HG03064 (cell line): ENCODE measurements at regions not wholly inside any gene's neighbourhood (a gene's known extent, or its start where the extent isn't known, plus 50 kb on each side); places are given as distances from the start of the nearest gene placed in this dataset.

Experiments used
- ATAC-seq: cut with Tn5 transposase; IDR thresholded peaks from one replicate; pipeline ENCODE4 v1.9.1; 2021; ENCODE audit warnings: low read depth; ENCODE audit not compliant: unreplicated experiment

GRCh38 chr4:1466863-1467165 is 60.6 kb upstream of the NKX1-1 start:
- ATAC-seq, result no peak

DNA sequence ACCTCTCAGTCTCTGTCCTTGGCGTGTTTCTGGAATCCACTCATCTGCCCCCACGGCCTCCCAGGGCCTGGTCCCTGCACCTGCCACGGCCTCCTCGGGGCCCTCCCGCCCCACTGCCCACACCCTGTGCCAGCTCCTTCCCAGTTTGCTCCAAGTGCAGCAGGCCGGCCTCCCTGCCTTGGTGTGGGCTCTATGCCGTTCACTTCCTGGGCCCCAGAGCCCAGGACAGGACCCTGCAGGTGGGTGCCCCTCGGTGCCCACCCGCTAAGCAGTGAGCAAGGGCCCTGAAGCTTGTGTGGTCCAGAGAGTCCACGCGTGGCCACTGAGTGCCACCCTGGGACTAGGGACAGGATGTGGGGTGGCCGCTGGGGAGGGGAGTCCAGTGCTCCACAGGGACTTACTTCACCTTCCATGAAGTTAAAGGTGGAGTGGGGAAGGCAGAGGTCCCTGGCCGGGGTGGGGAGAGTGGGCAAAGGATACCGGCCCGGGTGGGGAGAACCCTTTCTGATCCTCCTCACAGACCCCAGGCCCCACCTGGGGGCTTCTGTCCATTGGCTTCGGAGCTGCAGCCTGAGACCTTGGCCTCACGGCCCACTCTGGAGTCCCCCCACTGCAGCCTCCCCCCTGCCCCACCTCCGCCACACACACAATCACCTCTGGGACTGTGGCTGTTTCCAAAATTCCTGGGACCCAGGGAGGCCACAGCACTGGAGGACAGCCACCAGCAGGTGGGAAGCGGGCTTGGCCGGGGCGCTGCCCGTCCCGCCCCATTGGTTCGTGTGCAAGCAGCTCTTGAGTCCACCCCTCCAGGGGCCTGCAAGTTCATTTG is 60.0 kb upstream of the NKX1-1 start:
- no peak for ATAC-seq

GRCh38 chr4:1465173-1466033 is 59.2 kb upstream of the NKX1-1 start:
- ATAC-seq, result no peak

DNA sequence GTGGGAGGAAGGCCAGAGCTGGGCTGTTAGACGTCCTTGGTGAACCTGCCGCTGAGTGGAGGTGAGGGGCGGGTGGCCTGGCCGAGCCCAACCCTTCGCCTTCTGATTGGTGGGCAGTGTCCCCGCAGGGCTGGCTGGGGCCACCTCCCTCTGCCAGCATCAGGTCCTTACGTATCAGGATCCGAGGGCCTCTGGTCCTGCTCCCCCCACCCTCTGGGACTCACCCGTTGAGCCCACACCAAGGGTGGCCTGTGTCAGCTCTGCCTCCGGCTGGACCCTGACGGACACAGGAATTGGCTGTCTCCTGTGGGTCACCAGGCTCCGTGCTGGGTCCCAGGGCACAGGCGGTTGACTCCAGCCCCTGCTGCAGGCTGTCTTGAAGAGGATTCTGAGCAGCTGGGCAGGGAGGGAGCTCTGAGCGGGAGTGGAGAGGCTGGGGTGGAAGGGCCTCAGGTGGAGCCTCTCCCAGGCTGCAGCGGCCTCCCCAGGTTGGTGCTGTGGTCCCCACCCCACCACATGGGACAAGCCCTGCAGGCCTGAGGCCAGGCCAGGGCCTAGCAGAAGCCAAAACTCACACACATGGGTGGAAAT is 58.4 kb upstream of the NKX1-1 start:
- no peak for ATAC-seq

- no peak for ATAC-seq
Measured at GRCh38 chr4:1463927-1464540, 57.8 kb upstream of the NKX1-1 start.

DNA sequence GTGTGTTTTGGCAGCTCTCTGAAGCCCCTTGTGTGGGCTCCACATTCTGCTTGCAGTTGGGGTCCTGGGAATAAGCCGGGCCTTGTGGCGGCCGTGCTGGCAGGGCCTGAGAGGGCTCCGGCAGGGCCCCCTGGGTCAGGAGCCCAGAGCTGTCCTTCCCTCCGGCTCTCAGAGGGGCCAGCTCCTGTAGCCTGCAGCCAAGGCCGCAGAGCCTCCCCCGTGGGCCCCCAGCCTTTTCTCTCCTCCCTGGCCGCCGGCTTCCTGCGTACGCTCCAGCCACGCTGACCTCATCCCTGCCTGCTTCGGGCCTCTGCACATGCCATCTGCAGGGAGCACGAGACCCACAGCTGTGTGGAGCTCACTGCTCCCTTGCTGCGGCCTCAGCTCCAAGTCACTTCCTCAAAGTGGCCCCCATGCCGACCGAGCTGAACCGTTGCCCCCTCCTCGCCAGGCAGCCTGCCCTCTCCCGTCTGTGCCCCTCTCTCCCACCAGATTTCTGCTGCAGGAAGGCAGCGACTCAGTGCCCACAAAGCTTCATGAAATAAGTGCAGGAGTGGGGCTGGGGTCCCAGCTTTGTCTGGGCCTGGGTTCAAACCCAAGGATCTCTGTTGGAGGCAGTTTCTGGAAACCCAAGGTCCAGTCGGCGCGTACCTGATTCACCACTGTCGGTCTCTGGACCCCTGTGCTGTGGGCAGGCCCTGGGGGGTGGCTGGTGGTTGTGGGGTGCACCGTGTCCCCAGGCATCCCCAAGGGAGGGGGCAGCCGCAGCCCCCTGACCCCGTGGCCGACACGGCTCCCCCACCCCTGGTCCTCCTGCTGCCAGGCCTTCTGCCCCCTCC is 57.1 kb upstream of the NKX1-1 start:
- ATAC-seq, result no peak

DNA sequence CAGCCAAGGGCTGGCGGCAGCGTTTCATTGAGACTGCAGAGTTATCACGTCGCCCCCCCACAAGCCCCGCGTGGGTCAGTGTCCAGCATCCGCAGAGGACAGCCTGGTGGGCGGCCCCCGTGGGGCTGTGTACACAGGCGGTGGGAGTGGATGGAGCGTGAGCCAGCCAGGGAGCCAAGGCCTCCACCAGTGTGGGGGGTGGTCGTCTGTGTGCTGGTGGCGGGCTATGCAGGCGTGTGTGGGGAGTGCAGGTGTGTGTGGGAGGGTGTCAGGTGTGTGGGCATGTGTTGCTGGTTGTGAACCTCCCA is 56.5 kb upstream of the NKX1-1 start:
- no peak for ATAC-seq

GRCh38 chr4:1462009-1462767 is 55.9 kb upstream of the NKX1-1 start:
- no peak for ATAC-seq

DNA sequence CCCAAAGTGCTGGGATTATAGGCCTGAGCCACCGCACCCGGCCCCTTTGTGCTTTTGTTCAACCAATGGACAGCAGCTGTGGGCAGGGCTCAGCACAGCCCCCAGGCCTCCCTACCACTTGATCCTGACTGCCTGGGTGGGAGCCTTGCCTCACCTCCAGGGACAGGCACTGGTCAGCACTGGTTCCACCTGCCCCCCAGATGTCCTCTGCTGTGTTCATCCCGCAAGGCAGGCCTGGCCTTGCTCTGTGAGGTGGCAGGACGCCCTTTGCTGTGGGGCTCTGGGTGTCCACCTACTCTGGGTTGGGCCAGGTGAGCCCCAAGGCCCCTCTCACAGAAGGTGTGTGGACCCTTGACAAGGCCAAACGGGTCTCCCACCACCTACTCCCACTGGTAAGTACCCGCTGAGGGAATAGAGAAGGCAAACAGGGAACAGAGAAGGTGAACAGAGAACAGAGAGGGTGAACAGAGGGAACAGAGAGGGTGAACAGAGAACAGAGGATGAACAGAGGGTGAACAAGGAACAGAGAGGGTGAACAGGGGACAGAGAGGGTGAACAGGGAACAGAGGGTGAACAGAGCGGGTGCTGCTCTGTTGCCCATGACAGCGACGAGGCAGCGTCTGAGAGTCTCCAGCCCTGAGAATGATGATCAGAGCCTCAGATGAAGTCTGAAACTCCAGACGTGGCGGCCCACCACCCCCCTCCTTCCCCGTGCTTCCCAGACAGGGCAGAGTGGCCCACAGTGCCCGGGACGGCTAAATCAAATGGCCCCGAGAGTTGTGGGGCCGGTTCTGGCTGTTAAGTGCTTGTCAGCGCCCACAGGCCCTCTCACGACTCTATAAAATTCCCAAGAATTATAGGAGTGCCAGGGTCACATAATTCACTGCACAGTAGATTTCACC is 55.0 kb upstream of the NKX1-1 start:
- ATAC-seq, result no peak

GRCh38 chr4:1459722-1460511 is 53.7 kb upstream of the NKX1-1 start:
- ATAC-seq, result no peak

DNA sequence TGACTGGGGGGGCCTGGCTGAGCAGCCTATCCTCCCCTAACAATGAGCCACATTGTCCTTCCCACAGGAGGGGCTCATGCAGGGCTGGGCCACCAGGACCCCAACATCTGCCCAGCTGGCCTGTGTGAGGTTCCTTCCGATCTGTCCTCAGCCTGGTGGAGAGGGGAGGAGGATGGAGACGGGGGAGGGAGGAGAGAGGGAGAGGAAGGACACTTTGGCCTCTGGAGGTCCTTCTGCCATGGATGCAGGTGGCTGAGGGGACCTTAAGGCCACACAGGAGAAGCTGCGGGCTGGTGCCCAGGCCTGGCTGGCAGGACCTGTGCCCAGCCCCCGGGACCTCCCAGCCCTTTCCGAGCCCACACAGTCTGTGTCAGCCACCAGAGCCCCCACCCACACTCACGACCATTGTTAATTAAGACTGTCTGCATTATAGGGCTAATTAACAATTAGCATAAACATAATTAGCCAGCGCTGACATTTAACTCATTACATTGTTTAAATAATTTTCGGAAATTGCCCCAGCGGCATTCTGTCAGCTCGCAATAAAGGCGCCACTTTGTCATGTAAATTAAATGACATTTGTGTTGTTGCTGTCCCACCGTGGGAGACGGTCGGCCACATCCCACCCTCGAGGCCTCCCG is 53.0 kb upstream of the NKX1-1 start:
- no peak for ATAC-seq

GRCh38 chr4:1458581-1458980 is 52.3 kb upstream of the NKX1-1 start:
- no peak for ATAC-seq
